Skeletal muscle tissue (tissue), 4 donors: ENCODE measurements at regions not wholly inside any gene's neighbourhood (a gene's known extent, or its start where the extent isn't known, plus 50 kb on each side); places are given as distances from the start of the nearest gene placed in this dataset. TPM values are rescaled to one million over a fixed set of nuclear protein-coding genes. Genes with fewer than 3 reads are reported as not detected.

ENCODE experiments used
- H3K27ac ChIP-seq: one replicate; pipeline ENCODE4 v1.7.0; 2013; ENCODE audit warnings: mild to moderate bottlenecking, low read depth, low read length, inconsistent platforms
- H3K27me3 ChIP-seq, 3 donors: one replicate each; pipeline ENCODE4 v1.7.0; 2013; ENCODE audit warnings: low read length in 3 of 3; ENCODE audit not compliant: control insufficient read depth in 3 of 3, insufficient read depth in 3 of 3
- H3K36me3 ChIP-seq, 3 donors: one replicate each; pipeline ENCODE4 v1.7.0; 2013; ENCODE audit warnings: low read length in 3 of 3; ENCODE audit not compliant: control insufficient read depth in 3 of 3, insufficient read depth in 3 of 3
- H3K4me1 ChIP-seq, 3 donors: one replicate each; pipeline ENCODE4 v1.7.0; 2013; ENCODE audit warnings: low read length in 3 of 3, mild to moderate bottlenecking in 3 of 3; ENCODE audit not compliant: control insufficient read depth in 3 of 3, insufficient read depth in 3 of 3
- H3K4me3 ChIP-seq, 3 donors: one replicate each; pipeline ENCODE4 v1.7.0; 2013; ENCODE audit warnings: low read length in 3 of 3
- H3K9ac ChIP-seq, 3 donors: one replicate each; pipeline ENCODE4 v1.7.0; 2013; ENCODE audit warnings: low read length in 3 of 3, mild to moderate bottlenecking in 3 of 3, moderate library complexity in 2 of 3, low read depth in 1 of 3
- H3K9me3 ChIP-seq, 3 donors: one replicate each; pipeline ENCODE4 v1.7.0; 2013; ENCODE audit warnings: low read length in 3 of 3; ENCODE audit not compliant: control insufficient read depth in 3 of 3
- small RNA-seq: library from RNA; depleted of rRNA; stranded (forward); fragments of <200 nt; gene quantifications from one replicate; pipeline ENCODE3, GENCODE V24; 2014
- donor health status: Osteomylitis.

DNA sequence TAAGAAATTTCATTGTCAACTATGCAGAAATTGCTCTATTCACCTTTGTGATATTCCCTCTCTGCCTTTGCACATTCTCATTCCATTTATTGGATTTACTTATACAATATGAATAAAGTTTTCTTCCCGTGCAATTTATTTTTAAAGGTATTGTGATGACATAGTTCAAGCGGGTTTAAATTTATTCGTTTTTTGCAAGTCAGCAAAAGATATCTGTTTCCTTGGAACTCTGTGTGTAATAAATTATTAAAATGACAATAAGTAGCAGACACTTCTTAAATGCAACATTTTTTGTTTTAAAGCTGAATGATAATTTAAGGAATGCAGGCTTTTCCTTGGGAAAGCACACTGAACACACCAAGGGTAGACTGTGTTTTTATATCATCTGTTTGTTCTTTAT is 143.1 kb downstream of the SLC41A2 start:
- Histone ChIP-seq H3K9ac (no peak overlapping the region), H3K36me3 (no peaks in the 10 kb centered on the region), H3K27me3 (no peaks in the 10 kb centered on the region), H3K27ac (no peak overlapping the region), H3K4me1 (no peaks in the 10 kb centered on the region), H3K9me3 (peaks cover 0 to 4% (median 0%) of the 10 kb centered on the region in 3 donors), H3K4me3 (no peak overlapping the region)

Small RNAs in the stretch of these regions (small RNA-seq; reads per million reads assigned to genes)
- not detected for gene RF00019
